Smooth muscle cell (in vitro differentiated cells): ENCODE measurements at regions not wholly inside any gene's neighbourhood (a gene's known extent, or its start where the extent isn't known, plus 50 kb on each side); places are given as distances from the start of the nearest gene placed in this dataset.

Experiments
- DNase-seq: peaks from one replicate; lab custom pipeline; 2025; ENCODE audit not compliant: unreplicated experiment; lab: John Stamatoyannopoulos, UW
- H2AFZ ChIP-seq: fragments of 200-600 bp; sonication (generic); 2 replicates; pipeline ENCODE4 v1.6.0; 2016; ENCODE audit warnings: antibody characterized with exemption, low read depth, mild to moderate bottlenecking
- H3F3A ChIP-seq: fragments of 200-600 bp; sonication (generic); 2 replicates; pipeline ENCODE4 v1.6.0; 2017; ENCODE audit warnings: antibody characterized with exemption, low read depth
- H3K27ac ChIP-seq: fragments of 200-600 bp; sonication (generic); 2 replicates; pipeline ENCODE4 v1.5.1; 2016; ENCODE audit warnings: low read depth, mild to moderate bottlenecking
- H3K27me3 ChIP-seq: fragments of 200-600 bp; sonication (generic); 2 replicates; pipeline ENCODE4 v1.6.1; 2016; ENCODE audit warnings: low read depth, mild to moderate bottlenecking
- H3K36me3 ChIP-seq: fragments of 200-600 bp; sonication (generic); 2 replicates; pipeline ENCODE4 v1.5.1; 2016; ENCODE audit warnings: low read depth
- H3K4me1 ChIP-seq: fragments of 200-600 bp; sonication (generic); 2 replicates; pipeline ENCODE4 v1.5.1; 2016; ENCODE audit warnings: low read depth
- H3K4me2 ChIP-seq: fragments of 200-600 bp; sonication (generic); 2 replicates; pipeline ENCODE4 v1.6.0; 2016; ENCODE audit warnings: mild to moderate bottlenecking
- H3K4me3 ChIP-seq: fragments of 200-600 bp; sonication (generic); 2 replicates; pipeline ENCODE4 v1.5.1; 2016; ENCODE audit warnings: mild to moderate bottlenecking
- H3K79me2 ChIP-seq: fragments of 200-600 bp; sonication (generic); 2 replicates; pipeline ENCODE4 v1.6.0; 2016; ENCODE audit warnings: low read depth, mild to moderate bottlenecking
- H3K9ac ChIP-seq: fragments of 200-600 bp; sonication (generic); 2 replicates; pipeline ENCODE4 v1.6.0; 2016; ENCODE audit warnings: low read depth
- H3K9me3 ChIP-seq: fragments of 200-600 bp; sonication (generic); replicated peaks from 2 replicates; pipeline ENCODE4 v1.5.1; 2016; ENCODE audit warnings: low read depth
- H4K20me1 ChIP-seq: fragments of 200-600 bp; sonication (generic); 2 replicates; pipeline ENCODE4 v1.6.0; 2016; ENCODE audit warnings: low read depth
- WGBS: methylation state at CpG from one replicate; pipeline ENCODE4 v1.1.7; 2016; ENCODE audit warnings: low lambda C conversion rate; 5-methylcytosine and 5-hydroxymethylcytosine counted together
- TF ChIP-seq, protein P1 (sequence below): fragments of 200-600 bp; sonication (generic); IDR thresholded peaks from 2 replicates; pipeline ENCODE4 v1.5.1; 2017; ENCODE audit warnings: borderline replicate concordance, mild to moderate bottlenecking, antibody characterized with exemption; ENCODE audit not compliant: insufficient read depth, poor library complexity, severe bottlenecking

DNA sequence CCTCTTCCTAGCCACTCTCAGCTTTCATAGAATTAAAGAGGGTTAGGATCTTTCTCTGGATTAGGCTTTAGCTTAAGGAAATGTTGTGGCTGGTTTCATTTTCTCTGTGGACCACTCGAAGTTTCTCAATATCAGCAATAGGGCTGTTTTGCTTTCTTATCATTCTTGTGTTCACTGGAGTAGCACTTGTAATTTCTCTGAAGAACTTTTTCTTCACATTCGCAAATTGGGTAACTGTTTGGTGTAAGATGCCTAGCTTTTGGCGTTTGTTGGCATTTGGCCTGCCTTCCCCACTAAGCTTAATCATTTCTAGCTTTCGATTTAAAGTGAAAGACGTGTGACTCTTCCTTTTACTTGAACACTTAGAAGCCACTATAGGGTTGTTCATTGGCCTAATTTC lies 210.8 kb upstream of the PROX1 start:
- H3K9me3 ChIP-seq: no peaks in the 10 kb centered on the region
- peaks cover 3% of the 10 kb centered on the region for H3K27me3 ChIP-seq
- TF ChIP-seq, protein P1, sequence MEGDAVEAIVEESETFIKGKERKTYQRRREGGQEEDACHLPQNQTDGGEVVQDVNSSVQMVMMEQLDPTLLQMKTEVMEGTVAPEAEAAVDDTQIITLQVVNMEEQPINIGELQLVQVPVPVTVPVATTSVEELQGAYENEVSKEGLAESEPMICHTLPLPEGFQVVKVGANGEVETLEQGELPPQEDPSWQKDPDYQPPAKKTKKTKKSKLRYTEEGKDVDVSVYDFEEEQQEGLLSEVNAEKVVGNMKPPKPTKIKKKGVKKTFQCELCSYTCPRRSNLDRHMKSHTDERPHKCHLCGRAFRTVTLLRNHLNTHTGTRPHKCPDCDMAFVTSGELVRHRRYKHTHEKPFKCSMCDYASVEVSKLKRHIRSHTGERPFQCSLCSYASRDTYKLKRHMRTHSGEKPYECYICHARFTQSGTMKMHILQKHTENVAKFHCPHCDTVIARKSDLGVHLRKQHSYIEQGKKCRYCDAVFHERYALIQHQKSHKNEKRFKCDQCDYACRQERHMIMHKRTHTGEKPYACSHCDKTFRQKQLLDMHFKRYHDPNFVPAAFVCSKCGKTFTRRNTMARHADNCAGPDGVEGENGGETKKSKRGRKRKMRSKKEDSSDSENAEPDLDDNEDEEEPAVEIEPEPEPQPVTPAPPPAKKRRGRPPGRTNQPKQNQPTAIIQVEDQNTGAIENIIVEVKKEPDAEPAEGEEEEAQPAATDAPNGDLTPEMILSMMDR: no peak
- DNase-seq: no peak
- H2AFZ ChIP-seq: no peak overlapping the region
- no peaks in the 10 kb centered on the region for H3K4me1 ChIP-seq
- H3K4me2 ChIP-seq: no peak overlapping the region
- H3K79me2 ChIP-seq: no peaks in the 10 kb centered on the region
- no peak overlapping the region for H3K27ac ChIP-seq
- no peaks in the 10 kb centered on the region for H4K20me1 ChIP-seq
- H3K36me3 ChIP-seq: no peaks in the 10 kb centered on the region
- H3F3A ChIP-seq: no peaks in the 10 kb centered on the region
- WGBS: 86% methylated on average over 5 of the region's 5 CpGs
- H3K4me3 ChIP-seq: no peak overlapping the region
- H3K9ac ChIP-seq: no peak overlapping the region

DNA sequence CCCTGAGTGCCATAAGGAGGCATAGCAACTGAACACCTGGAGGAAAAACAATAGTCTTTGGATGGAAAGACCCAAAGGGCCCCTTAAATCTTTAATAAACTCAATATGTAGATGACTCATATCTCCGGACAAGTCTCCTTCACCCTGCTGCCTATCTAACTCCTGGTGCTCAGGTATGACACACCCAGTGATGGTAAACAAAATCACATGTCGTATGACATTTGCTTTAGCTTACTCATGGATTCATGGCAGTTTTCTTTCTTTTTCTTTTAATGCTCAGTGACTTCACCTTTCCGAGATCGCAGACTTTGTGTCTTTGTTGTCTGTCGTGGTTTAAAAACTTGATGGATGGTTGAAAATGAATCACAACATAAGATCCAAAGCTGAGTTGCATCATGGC lies 208.5 kb upstream of the PROX1 start:
- Histone ChIP-seq H3K4me3 (no peak overlapping the region), H3K4me1 (no peaks in the 10 kb centered on the region), H3K79me2 (no peaks in the 10 kb centered on the region), H3K27ac (no peak overlapping the region), H3K4me2 (no peak overlapping the region), H3F3A (no peaks in the 10 kb centered on the region), H4K20me1 (no peaks in the 10 kb centered on the region), H3K36me3 (no peaks in the 10 kb centered on the region), H2AFZ (no peak overlapping the region), H3K9ac (no peak overlapping the region), H3K27me3 (peaks cover 10% of the 10 kb centered on the region), H3K9me3 (no peaks in the 10 kb centered on the region)
- DNase-seq: no peak
- WGBS: 89% methylated on average over 5 of the region's 5 CpGs
- TF ChIP-seq, protein P1: no peak

DNA sequence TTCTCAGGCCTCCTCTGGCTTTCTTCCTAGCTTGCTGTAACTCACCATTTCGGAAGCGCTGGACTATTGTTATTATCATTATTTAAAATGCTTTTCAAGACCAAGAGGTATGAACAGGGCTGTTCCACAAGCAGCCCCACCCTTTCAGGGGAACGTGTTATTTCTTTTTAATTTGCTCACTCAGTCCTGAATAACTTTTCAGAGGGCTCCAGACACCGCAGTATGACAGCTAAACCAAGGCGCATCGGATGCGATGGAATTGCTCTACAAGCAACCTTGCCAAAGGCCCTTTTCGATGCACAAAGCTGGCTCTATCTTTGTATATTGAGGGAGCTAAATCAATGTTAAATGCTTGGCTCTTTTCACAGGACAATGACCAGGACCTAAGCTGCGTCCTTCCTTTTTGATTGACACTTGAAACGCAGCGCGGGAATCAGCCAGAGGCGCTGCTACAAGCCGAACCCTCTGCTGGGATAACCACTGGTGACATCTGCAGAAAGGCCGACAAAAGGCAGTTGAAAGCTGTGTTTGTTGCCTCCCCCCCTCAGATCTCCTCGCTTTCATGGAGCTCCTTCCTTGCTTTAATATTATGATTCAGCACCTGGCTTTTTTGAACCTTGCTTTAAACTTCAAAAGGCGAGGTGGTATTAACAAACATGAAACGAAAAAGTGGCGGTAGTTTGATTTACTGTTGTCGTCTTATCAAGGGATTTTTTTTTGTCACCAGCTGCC lies 204.7 kb upstream of the PROX1 start:
- no peak overlapping the region for H3K4me2 ChIP-seq
- no peak overlapping the region for H3K4me3 ChIP-seq
- TF ChIP-seq, protein P1: no peak
- H2AFZ ChIP-seq: no peak overlapping the region
- H3K9ac ChIP-seq: no peak overlapping the region
- H3K27ac ChIP-seq: no peak overlapping the region
- no peaks in the 10 kb centered on the region for H3K9me3 ChIP-seq
- no peaks in the 10 kb centered on the region for H3K4me1 ChIP-seq
- no peaks in the 10 kb centered on the region for H3K36me3 ChIP-seq
- H3K27me3 ChIP-seq: peaks cover 27% of the 10 kb centered on the region
- H3K79me2 ChIP-seq: no peaks in the 10 kb centered on the region
- 84% methylated on average over 20 of the region's 20 CpGs for WGBS
- no peaks in the 10 kb centered on the region for H4K20me1 ChIP-seq
- no peaks in the 10 kb centered on the region for H3F3A ChIP-seq
- no peak for DNase-seq

DNA sequence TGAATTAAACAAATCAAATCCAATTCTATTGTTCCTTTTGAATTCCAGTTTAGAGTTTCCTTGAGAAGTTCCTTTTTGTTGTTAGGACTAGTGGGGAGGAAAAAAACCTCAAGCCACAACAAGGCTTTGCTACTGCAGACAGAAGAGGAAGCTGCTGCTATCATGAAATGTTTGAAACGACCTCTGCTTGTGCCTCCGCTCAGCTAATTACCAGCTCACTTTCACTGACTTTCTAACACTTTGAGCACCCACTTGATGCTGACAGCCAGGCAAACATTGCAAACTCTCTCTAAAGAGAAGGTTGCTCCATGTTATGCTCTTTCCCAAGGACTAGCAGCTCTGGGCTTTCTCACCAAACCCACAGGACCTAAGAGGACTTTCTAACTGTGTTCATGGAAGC lies 203.9 kb upstream of the PROX1 start:
- no peak for DNase-seq
- Histone ChIP-seq H3K9ac (no peak overlapping the region), H3K27ac (no peak overlapping the region), H4K20me1 (no peaks in the 10 kb centered on the region), H3K36me3 (no peaks in the 10 kb centered on the region), H3K79me2 (no peaks in the 10 kb centered on the region), H3K27me3 (peaks cover 27% of the 10 kb centered on the region), H3K9me3 (no peaks in the 10 kb centered on the region), H2AFZ (no peak overlapping the region), H3F3A (no peaks in the 10 kb centered on the region), H3K4me1 (no peaks in the 10 kb centered on the region), H3K4me2 (no peak overlapping the region), H3K4me3 (no peak overlapping the region)
- WGBS: 49% methylated on average over 2 of the region's 2 CpGs
- TF ChIP-seq, protein P1: no peak
